COLO829 (cell line): ENCODE measurements at regions not wholly inside any gene's neighbourhood (a gene's known extent, or its start where the extent isn't known, plus 50 kb on each side); places are given as distances from the start of the nearest gene placed in this dataset.

Experiments used
- DNase-seq: peaks from one replicate; pipeline ENCODE4 v3.0.0; 2012; ENCODE audit warnings: low spot score

DNA sequence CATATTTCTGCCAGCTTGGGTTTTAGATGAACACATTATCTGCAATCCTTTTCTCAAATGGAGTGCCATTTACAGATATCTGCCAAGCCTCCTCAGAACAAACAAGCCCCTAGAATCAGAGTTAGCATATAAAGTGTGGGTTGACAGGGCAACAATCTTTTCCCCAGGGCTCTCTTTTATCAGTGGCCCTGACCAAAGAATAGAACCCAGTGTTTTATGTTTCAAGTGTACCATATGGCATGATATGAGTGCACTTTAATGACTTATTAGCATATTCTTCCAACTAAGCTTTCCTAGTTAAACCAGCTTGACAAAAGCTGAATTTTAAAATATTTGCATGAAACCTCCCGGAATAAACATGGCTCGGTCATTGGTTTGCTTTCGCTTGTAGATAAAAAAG is 57.3 kb downstream of the EVX1 start:
- DNase-seq = peak; percentile 68

DNA sequence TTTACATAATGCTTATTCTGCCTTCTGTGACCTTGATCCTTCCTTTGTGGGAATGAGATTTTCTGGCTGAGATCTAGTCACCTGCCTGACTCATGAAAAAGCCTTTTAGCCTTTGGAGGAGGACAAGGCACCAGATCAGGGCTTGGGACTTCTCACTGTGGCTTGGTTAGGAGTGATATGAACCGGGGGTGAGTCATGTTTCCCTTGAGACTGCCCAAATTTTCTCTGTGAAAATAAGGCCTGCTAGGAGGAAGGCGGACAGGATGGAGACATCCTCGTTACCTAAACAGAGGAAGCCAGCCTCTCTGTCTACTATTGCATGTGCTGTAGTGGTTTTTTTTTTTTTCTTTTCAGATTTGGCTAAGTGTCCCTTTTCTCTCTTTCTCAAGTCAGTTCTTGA is 57.8 kb downstream of the EVX1 start:
- DNase-seq = peak; percentile 79

DNA sequence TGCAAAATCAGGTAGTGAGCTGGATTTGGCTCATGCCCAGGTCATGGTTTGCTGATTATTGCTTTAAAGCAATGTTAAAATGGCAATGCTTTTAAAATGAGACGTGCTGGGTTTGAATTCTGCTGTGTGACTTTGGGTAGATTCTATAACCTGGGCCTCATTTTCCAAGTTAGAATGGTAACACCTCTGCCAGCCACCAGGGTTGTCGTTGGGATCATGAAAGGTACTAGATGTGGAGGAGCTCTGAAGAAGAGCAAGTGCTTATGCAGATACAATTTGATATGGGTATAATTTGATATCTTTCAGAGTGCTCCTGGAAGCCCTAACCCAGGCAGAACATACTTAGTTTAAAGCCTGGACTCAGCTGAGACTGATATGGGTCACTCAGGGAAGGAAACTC is 60.0 kb downstream of the EVX1 start:
- no peak for DNase-seq

DNA sequence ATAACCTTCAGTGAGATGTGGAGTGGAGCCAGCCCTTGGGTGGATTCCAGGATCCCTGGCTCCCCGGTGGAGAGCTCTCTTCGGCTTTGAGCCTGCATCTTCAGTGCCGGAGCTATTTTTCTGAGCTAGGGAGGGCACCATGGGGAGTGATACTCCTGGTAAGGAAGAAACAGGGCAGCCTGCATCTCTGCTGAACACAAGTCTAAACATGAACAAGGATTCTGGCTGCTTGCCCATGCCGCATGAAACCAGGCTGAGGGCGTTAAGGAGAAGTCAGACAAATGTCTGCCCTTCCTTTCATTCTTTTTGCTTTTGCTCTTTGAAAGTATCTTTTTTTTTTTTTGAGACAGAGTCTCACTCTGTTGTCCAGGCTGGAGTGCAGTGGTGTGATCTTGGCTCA is 60.4 kb downstream of the EVX1 start:
- DNase-seq = no peak

DNA sequence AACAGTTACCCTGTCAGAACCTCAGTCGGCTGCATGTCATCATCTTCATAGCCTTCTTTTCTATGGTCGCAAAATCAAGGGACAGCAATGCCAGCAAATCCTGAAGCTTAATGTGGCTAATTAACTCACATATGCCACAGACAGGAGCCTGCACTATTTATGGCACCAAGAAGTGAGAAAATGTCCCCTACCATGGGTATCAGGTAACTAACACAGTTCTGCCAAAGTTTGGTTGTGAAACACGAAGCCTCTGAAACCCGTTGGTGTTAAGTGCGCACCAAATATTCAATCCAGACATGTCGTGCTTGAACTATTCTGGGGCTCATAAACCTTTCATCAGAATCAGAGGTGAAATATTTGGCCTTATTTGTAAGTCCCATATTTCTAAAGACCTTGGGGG is 63.3 kb downstream of the EVX1 start:
- no peak for DNase-seq

DNA sequence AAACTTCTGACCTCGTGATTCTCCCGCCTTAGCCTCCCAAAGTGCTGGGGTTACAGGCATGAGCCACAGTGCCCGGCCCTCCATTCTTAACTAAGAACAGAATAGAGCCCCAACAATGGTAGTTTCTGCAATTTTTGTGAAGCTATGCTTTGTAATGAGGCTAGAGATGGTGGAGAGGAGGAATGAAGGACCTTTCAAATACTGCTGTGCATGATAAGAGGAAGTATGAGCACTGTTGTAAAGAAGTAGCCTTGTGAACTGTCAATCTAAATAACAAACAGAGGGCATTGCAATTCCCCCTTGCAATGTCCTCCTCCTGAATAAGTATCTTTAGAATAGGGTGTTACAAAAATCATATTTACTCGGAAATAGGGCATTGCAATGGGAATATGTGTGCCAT is 70.2 kb downstream of the EVX1 start:
- DNase-seq = no peak

DNA sequence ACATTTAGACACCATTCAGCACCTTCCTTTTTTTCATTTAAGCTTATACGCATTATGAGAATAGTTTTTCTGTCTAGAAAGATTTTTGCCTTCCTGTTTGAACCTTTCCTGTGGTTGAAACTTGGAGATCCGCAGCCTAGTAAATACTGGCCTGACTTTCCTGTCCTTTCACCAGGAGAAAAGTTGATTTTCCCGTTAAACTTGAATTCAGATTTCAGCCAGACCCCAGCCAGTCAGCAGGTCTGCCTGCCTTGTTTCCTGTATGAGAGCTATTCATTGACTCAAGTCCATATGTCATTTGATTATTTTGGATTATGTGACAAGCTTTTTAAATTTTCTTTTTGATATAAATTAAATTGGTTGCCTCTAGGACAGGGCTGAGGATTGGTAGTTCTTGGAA is 71.5 kb downstream of the EVX1 start:
- no peak for DNase-seq

DNA sequence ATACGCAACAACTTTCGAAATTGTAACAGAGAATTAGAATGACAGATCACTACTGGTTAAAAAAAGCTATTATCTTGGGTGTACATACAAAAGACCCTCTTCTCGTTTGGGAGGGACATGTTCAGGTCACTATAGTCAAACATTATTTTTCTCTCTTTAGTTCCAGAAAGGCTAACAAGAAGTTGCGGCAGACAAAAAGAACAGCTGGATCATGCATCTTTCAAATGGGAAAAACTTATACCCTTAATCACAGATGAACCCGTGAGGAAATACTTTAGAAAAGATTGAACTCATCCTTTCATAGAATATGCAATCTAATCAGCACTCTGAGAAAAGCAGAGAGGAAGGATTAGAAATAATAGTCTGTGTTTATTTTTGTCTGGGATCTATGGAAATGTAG is 72.5 kb downstream of the EVX1 start:
- no peak for DNase-seq

DNA sequence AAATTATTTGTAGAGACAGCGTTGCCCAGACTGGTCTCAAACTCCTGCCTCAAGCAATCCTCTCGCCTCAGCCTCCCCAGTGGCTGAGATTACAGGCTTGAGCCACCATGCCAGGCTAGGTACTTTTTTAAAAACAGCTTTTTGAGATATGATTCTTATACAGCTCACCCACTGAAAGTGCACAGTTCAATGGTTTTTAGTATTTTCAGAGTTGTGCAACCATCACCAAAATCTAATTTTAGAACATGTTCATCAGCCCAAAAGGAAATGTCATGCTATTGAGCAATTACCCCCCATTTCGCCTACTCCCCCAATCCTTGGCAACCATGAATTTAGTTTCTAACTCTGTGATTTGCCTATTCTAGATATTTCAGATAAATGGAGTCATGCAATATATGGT is 73.7 kb downstream of the EVX1 start:
- DNase-seq = no peak

DNA sequence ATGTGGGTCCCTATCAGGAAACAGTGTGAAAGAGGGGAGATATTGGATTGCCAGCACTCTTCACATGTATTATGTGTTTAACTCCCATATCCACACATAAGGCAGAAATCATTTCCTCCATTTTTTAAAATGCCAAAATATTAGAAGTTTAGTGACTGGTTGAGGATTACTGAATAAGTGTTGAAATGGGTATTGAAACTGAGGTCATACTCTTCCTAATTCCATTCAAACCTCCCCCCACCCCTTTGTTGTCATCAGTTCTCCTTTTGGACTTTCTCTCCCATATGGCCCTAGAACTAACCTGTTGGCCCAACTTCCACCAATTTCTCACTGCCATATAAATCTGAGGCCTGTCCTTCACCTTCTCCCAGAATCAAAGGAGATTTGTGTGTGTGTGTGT is 81.6 kb downstream of the EVX1 start:
- DNase-seq = no peak

DNA sequence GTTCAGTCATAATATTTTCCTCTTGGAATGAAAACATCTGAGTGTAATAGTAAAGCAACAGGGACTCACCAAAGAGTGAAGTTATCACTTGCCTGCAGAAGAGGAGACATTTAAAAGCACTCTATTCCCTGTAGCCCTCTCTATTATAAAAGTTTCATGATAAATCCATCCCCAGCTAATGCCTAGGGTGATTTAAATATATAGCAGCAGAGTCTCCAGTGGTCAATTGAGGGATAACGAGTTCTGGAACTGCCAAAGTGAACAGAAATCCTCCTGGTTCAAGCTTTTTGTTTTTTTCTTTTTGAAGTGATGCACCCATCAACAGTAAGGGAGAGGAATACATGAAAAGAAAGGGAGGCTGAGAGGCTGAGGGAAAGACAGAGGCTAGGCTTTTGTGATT is 87.3 kb downstream of the EVX1 start:
- DNase-seq = no peak

DNA sequence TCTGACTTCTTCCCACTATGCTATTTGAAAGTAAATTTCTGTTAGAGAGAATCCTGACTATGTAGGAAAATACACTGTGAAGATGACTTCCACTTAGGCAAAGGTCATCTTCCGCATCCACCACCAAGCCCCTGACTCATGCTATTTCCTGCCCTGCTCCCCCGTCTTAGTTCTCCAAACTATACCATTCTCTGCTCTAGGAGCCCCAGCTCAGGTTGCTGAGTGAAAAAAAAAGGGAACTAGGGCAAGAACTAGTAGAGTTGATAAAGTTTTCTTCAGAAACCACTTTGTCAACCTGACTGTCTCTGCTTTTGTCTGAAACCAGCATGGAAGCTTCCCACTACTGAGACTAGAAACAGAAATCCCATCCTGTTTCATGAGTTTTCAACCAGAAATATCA is 96.9 kb downstream of the EVX1 start:
- DNase-seq = no peak

DNA sequence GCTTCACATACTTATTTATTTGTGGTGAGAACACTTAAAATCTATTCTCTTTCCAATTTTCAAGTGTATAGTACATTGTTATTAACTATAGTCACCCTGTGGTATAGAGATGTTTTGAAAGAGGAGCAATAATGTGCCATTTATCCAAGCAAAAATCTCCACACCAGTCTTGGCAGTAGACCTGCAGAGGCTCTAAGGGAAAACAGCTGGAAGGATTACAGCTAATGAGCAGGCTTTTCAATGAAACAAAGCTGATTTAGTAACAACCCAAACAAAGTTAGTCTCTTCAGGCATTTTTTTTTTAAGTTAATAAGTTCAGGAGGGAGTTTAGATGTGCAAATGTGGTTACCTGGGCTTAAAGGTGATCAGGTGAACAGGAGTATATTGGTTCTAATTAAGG is 101.9 kb downstream of the EVX1 start:
- DNase-seq = no peak

DNA sequence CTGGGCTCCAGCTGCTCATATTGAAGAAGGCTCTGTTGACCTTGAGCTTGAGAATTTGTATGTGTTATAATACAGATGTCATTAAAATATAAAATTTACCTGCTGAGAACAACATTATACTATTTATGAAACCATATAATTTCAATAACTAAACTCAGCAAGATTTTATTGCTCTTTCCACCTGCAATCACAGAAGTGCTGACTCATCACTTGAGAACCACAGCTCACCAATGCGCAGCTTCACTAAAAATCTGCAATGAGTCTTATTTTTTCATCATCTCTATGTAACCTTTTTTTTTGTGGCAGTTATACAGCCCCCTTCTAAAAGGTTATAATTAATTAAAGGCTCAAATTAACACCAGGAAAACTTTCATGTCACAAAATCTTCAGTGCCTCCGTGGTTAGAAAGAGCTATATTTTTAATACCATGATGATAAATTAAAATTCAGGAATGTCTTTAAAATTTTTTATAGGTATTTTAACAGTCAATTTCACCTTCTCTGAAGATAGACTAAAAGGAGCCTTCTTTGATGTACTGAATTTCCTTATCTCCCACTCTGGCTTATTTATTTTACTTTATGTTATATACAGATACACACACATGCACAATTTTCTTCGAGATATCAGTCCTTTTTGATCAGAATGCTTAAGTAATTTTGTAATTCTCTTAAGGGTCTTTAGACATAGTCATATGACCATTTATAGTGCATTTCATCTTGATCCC is 102.7 kb downstream of the EVX1 start:
- no peak for DNase-seq

DNA sequence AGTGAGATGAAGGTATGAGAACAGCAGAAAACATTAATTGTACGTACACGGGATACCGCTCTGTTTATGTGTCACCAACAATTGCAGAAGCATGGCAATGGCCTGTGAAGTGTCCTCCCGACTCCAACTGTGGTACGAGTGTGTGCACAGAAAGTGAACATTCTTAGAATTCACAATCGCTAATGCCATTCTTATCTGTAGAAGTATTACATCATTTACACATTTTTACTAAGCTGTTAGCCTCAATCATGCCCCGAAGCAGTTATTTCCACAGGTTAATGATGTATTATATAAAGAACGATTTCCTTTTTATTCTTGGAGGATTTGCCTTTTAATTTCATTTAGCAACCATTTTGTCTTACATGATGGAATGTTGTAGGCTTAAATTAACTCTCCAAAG is 103.4 kb downstream of the EVX1 start:
- DNase-seq = no peak

DNA sequence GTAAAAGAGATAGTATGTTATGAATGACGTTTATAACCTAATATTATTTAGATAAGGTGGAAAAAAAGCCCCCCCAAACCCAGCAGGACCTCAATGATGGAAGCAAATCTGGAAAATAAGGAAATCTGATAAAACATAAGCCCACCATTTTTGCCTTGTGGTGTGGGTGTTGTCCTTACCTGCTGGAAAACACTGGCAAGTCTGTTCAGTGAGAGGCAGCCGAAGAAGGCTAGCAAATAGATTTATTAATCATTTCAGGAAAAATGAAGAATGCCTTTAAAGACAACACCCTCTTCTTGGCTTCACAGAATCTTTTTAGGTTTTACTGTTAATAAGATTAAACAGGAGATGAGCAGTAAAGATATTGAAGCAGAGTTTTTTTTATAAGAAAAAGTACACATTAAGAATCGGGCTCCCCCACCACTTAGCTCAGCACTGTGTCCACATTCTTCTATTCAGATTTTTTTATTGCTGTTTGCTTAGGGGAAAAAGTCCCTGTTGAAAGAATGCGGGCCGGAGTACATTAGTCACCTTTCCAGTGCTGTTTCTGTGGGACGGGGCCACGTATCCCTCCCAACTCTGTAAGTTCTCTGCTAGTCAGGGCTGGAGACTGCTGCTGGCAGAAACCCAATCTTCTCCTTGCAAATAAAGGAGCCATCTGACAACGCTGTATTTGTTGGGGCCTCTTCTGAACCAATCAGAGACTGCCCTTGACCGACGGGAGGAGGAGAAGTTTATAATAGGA is 104.1 kb downstream of the EVX1 start:
- peak; percentile 45 for DNase-seq

DNA sequence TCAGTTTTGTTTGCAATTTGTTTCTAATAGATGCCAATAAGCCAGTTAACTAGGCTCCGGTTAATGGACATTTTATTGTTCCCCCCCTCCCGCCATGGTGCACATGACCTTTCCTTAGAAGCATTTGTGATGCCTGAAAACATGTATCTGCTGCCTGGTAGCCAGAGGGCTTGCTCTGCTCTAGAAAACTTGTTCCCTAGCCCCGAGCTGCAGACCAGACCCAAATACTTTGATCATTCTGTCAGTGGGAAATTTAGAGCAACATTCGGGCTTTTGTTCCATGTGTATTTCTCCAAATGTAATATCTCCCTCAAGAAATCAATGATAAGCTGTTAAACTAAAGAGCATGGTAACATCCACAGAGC is 104.7 kb downstream of the EVX1 start:
- DNase-seq = no peak

DNA sequence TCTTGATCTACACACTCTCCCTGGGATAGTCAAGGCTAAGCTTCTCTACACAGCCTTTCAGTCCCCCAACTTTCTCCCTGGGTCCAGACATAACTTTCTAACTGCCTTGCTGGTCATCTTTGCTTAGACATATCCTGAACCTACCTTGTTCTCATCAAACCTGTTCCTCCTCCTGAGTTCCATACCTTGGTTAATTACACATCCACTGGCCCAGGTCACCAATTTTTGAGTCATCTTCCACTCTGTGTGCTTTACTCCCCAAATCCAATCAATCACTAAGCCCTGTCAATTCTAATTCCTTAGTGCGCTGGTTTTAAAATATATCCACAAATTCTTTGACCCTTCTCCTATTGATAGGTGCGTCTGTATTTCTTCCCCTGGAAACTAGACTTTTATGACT is 107.0 kb downstream of the EVX1 start:
- DNase-seq = no peak

DNA sequence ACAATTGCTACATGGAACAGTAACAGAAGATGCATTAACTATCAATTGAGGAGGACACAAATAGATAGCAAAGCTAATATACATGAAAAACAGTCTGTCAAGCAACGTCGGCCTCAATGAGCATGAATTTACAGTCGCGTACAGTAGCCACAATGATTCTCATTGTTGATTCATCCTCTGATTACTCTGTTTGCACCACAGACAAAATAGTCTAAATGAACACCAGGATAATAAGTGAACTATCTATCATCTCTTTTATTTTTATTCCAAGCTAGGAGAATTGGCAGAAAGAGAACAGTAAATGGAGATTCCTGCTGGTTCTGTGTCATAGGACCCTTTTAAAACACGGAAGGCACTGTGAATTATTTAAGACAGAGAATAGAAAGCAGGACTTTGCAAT is 108.5 kb downstream of the EVX1 start:
- DNase-seq = peak; percentile 77

DNA sequence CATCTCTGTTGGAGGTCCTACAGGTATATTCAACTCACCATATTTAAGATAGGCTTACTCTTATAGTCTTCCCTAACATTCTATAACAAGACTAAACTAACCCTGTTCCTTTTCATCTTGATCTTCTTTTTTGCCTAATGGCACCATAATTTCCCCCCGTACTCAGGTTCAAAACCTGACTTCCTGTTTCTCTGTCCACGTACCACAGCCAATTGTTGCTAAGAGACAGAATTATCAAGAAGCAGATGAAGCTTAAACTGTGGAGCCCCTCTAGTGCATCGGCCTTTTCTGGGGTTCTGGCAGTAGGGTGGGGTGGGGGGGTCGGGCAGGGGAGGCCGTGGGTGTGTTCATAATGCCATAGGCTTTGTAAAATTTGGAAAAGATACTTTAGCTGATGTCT is 109.2 kb downstream of the EVX1 start:
- DNase-seq = no peak

DNA sequence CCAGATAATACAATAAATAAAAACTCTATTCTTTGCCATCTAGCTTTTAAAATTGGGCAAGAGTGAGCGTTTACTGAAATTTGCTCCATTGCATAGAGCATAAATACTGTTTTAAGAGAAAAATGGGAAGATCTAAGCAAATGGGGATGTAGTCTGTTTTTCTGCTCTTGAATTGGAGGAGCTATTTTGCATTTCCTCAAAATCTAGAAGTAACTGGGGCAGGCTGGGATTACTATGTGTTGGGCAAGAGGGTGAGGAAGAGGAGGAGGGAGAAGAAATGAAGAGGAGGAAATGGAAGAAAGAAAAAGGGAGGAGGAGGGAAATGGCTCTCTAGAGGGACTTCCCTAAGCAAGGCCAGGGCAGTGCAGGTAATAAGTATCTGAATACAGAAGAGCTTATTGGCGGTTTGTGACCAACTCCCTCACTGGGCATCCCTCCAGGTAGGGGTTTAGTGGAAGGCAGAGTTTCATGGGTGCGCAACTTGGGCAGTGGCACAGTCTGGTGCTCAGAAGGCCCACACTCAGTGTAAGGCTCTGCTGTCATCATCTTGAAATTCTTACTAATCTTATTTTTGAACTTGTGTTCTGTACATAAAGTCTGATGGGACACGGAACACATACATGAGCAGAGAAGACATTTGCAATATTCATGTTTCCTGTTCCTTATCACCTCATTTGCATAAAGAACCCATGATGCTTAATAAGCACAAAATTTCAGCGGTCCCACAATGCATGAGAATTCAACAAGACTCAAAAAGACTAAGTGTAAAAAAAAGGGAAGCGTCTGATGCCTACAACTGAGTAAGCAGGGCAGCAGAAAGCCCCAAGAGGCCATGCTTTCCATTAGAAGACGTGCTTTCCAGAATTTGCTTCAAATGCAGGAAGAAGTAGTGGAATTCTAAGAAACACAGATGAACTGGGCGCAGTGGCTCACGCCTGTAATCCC is 116.9 kb downstream of the EVX1 start:
- no peak for DNase-seq

DNA sequence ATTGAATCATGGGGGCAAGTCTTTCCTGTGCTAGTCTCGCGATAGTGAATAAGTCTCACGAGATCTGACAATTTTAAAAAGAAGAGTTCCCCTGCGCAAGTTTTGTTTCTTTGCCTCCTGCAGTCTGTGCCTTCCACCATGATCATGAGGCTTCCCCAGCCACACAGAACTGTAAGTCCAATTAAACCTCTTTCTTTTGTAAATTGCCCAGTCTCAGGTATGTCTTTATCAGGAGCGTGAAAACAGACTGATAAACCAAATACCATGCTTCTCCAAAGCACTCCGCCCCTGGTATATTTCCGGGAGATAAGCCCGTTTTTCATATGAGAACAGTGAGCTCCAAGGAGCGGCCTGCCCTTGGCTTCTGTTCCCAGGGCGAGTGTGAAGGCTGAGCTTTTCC is 118.9 kb downstream of the EVX1 start:
- no peak for DNase-seq

DNA sequence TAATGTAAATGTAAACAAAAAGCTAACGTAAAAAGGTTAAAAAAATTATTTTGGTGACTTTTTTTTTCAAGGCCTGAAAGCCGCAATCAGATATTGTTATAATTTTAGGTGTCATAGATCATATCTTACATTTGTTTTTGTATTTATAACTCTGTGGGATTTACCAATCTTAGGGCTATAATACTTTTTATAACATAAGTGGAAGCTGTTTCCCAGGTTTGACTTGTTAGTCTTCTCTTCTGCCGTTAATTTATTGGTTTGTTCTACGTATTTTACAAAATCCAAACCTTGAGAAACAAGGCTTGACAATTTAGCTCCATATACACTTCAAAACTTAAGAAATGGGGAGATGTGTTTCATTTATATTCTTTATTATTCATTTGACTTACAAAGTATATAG is 119.4 kb downstream of the EVX1 start:
- DNase-seq = no peak
